Activated naive CD8-positive, alpha-beta T cell treated with anti-CD3 and anti-CD28 coated beads, Interleukin-2, amount 50 U/mL, for 24 hours (primary cell): ENCODE measurements at regions not wholly inside any gene's neighbourhood (a gene's known extent, or its start where the extent isn't known, plus 50 kb on each side); places are given as distances from the start of the nearest gene placed in this dataset.

ENCODE experiments used
- ATAC-seq: fragments of 150-1000 bp; cut with Tn5 transposase; one replicate; pipeline ENCODE4 v1.10.0; 2021
- DNase-seq: peaks from one replicate; pipeline ENCODE4 v3.0.0; 2021
- H3K27ac Mint-ChIP-seq: one replicate; pipeline ENCODE4 v1.8.0; 2021; ENCODE audit warnings: mild to moderate bottlenecking, mixed read lengths
- H3K27me3 Mint-ChIP-seq: one replicate; pipeline ENCODE4 v1.8.0; 2021; ENCODE audit warnings: mixed read lengths
- H3K36me3 Mint-ChIP-seq: one replicate; pipeline ENCODE4 v1.8.0; 2021; ENCODE audit warnings: low read depth, mixed read lengths
- H3K4me1 Mint-ChIP-seq: one replicate; pipeline ENCODE4 v1.8.0; 2021; ENCODE audit warnings: mixed read lengths
- H3K4me3 Mint-ChIP-seq: one replicate; pipeline ENCODE4 v1.8.0; 2021; ENCODE audit warnings: mild to moderate bottlenecking, moderate library complexity, mixed read lengths
- H3K9me3 Mint-ChIP-seq: one replicate; pipeline ENCODE4 v1.8.0; 2021; ENCODE audit warnings: mixed read lengths

- Mint-ChIP-seq H3K4me3 (no peak overlapping the region), H3K36me3 (no peaks in the 10 kb centered on the region), H3K9me3 (peaks cover 5% of the 10 kb centered on the region), H3K27ac (no peak overlapping the region), H3K27me3 (no peaks in the 10 kb centered on the region), H3K4me1 (no peaks in the 10 kb centered on the region)
- ATAC-seq (no peak), DNase-seq (no peak)
Measured at GRCh38 chr13:73283636-73284035, 224.8 kb downstream of the KLF5 start.

DNA sequence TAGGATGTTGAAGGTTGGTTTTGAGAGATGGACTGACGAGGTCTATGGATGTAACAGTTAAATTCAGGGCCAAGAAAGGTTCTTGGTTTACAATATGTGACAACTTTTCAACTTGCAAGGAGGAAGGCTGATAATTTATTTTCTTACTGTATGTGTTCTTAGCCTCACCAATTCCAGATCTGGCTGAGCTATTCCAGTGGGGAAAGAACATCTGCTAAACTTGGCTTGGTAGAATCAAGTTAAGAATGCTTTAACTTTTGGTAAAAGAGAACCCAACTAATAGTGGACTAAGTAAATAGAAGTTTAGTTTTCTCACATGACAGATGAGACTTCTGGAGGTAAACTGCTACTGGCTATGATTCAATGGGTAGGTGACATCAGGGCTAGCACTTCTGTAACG lies 222.9 kb downstream of the KLF5 start:
- DNase-seq (no peak), ATAC-seq (no peak)
- no peaks in the 10 kb centered on the region for H3K36me3 Mint-ChIP-seq
- no peaks in the 10 kb centered on the region for H3K4me1 Mint-ChIP-seq
- H3K4me3 Mint-ChIP-seq: no peak overlapping the region
- no peak overlapping the region for H3K27ac Mint-ChIP-seq
- H3K9me3 Mint-ChIP-seq: peaks cover 5% of the 10 kb centered on the region
- no peaks in the 10 kb centered on the region for H3K27me3 Mint-ChIP-seq

- Mint-ChIP-seq H3K27me3 (no peaks in the 10 kb centered on the region), H3K36me3 (no peaks in the 10 kb centered on the region), H3K27ac (no peak overlapping the region), H3K4me1 (peaks cover 5% of the 10 kb centered on the region), H3K9me3 (peaks cover 5% of the 10 kb centered on the region), H3K4me3 (no peak overlapping the region)
- ATAC-seq (no peak), DNase-seq (no peak)
Measured at GRCh38 chr13:73278186-73278585, 219.4 kb downstream of the KLF5 start.

GRCh38 chr13:73275163-73275562 lies 216.4 kb downstream of the KLF5 start:
- Mint-ChIP-seq H3K9me3 (peaks cover 5% of the 10 kb centered on the region), H3K27me3 (no peaks in the 10 kb centered on the region), H3K36me3 (peaks cover under 1% of the 10 kb centered on the region), H3K4me3 (no peak overlapping the region), H3K27ac (no peak overlapping the region), H3K4me1 (peaks cover 5% of the 10 kb centered on the region)
- no peak for DNase-seq
- peak; percentile 52 for ATAC-seq

- no peak overlapping the region for H3K27ac Mint-ChIP-seq
- H3K9me3 Mint-ChIP-seq: peaks cover 6% of the 10 kb centered on the region
- DNase-seq (no peak), ATAC-seq (no peak)
- peaks cover 5% of the 10 kb centered on the region for H3K4me1 Mint-ChIP-seq
- H3K27me3 Mint-ChIP-seq: no peaks in the 10 kb centered on the region
- H3K4me3 Mint-ChIP-seq: no peak overlapping the region
- peaks cover 2% of the 10 kb centered on the region for H3K36me3 Mint-ChIP-seq
Measured at GRCh38 chr13:73274147-73274546, 215.3 kb downstream of the KLF5 start.

DNA sequence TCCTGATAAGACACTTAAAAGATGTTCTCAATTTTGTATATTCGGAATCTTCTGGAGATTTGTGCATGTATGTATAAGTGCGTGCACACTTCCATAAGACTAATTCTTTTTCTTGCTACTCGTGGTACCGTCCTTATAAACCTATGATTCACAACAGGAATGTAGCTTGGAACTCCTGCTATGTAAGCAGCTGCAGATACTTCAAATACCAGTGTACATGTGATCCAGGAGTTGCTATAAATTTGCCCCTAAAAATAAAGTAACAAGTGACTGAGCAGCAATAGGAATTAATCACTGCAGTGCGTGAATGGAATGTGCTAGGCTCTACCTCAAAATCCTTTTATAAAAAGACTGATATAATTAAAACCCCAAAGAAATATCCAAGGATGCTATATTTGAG lies 214.9 kb downstream of the KLF5 start:
- Mint-ChIP-seq H3K9me3 (peaks cover 6% of the 10 kb centered on the region), H3K27ac (no peak overlapping the region), H3K36me3 (peaks cover 2% of the 10 kb centered on the region), H3K4me1 (peaks cover 5% of the 10 kb centered on the region), H3K4me3 (no peak overlapping the region), H3K27me3 (no peaks in the 10 kb centered on the region)
- DNase-seq (no peak), ATAC-seq (no peak)

DNA sequence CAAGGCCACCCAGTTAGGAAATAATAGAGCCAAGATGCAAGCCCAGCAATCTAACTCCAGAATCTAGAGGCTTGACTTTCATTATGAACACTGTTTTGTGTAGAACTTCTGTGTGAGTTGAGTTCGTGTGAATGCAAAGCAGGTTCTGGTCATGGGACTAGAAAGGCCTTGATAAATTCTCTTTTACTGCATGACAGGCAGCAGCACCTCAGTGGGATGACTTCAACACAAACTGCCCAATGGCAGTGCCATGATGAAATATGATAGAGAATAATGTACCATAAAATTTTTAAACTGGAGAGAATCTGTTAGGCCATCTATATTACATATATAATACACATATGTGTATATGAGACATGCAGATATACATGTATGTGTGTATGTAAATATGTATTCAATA lies 214.5 kb downstream of the KLF5 start:
- Mint-ChIP-seq H3K4me3 (no peak overlapping the region), H3K4me1 (peaks cover 5% of the 10 kb centered on the region), H3K27me3 (no peaks in the 10 kb centered on the region), H3K27ac (no peak overlapping the region), H3K36me3 (peaks cover 2% of the 10 kb centered on the region), H3K9me3 (peaks cover 8% of the 10 kb centered on the region)
- DNase-seq (no peak), ATAC-seq (no peak)

GRCh38 chr13:73272831-73273230 lies 214.0 kb downstream of the KLF5 start:
- ATAC-seq: no peak
- H3K36me3 Mint-ChIP-seq: peaks cover 2% of the 10 kb centered on the region
- H3K4me1 Mint-ChIP-seq: peaks cover 5% of the 10 kb centered on the region
- no peak overlapping the region for H3K27ac Mint-ChIP-seq
- no peaks in the 10 kb centered on the region for H3K27me3 Mint-ChIP-seq
- H3K4me3 Mint-ChIP-seq: no peak overlapping the region
- peaks cover 8% of the 10 kb centered on the region for H3K9me3 Mint-ChIP-seq
- DNase-seq: no peak

- H3K4me3 Mint-ChIP-seq: no peak overlapping the region
Measured at GRCh38 chr13:73268306-73268705, 209.5 kb downstream of the KLF5 start.

DNA sequence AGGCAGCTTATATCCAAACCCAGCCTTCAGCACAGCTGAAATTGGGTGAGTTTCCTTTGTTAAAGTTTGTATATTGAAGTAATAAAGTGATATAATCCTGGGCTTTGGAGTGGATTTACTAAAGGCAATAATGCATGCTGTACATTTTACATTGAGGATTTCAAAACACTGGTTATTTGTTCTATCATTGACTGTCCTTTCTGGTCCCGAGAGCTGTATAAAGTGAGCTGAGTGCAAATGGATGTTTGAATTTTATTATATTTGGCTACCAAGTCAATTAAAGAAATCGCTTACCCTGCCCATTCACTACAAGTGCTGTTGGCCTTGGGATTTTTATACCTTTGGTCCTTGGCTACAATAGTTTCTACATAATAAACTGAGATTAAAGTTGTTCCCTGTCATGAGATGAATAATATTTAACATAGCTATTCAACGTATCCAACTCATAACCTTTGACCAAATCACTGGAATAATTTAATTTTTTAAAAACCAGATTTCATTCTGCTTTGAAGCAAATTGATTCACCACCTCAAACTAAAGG lies 207.9 kb downstream of the KLF5 start:
- no peak overlapping the region for H3K27ac Mint-ChIP-seq
- peaks cover 2% of the 10 kb centered on the region for H3K36me3 Mint-ChIP-seq
- no peaks in the 10 kb centered on the region for H3K4me1 Mint-ChIP-seq
- no peak overlapping the region for H3K4me3 Mint-ChIP-seq
- no peak for ATAC-seq
- no peaks in the 10 kb centered on the region for H3K27me3 Mint-ChIP-seq
- DNase-seq: no peak
- H3K9me3 Mint-ChIP-seq: peaks cover 8% of the 10 kb centered on the region

More at GRCh38 chr13:73268306-73268705, 209.5 kb downstream of the KLF5 start:
- Mint-ChIP-seq H3K9me3 (peaks cover 8% of the 10 kb centered on the region), H3K36me3 (peaks cover 2% of the 10 kb centered on the region), H3K4me1 (no peaks in the 10 kb centered on the region), H3K27ac (no peak overlapping the region), H3K27me3 (no peaks in the 10 kb centered on the region)
- no peak for DNase-seq
- no peak for ATAC-seq

DNA sequence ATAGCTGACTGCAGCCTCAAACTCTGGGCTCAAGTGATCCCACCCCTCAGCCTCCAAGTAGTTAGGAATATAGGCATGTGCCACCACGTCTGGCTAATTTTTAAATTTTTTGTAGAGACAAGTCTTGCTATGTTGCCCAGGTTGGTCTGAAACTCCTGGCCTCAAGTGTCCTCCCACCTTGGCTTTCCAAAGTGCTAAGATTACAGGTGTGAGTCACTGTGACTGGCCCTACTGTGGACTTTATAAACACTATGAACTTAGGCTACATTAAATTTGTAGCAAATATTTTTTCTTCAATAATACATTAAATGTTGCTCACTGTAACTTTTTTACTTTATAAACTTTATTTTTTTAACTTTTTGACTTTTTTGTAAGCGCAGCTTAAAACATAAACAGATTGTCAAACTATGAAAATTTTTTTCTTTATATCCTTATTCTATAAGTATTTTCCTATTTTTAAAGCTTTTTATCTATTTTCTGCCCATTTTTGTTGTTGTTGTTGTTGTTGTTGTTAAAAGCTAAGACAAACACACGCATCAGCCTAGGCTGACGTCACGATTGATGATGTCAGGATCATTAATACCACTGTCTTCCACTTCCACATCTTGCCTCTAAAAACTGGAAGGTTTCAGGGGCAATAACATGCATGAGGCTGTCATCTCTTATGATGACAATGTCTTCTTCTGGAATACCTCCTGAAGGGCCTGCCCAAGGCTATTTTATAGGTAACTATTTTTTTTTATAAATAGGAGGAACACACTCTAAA lies 204.2 kb downstream of the KLF5 start:
- DNase-seq (no peak), ATAC-seq (no peak)
- Mint-ChIP-seq H3K36me3 (no peaks in the 10 kb centered on the region), H3K4me1 (no peaks in the 10 kb centered on the region), H3K4me3 (no peak overlapping the region), H3K9me3 (no peaks in the 10 kb centered on the region), H3K27me3 (no peaks in the 10 kb centered on the region), H3K27ac (no peak overlapping the region)

DNA sequence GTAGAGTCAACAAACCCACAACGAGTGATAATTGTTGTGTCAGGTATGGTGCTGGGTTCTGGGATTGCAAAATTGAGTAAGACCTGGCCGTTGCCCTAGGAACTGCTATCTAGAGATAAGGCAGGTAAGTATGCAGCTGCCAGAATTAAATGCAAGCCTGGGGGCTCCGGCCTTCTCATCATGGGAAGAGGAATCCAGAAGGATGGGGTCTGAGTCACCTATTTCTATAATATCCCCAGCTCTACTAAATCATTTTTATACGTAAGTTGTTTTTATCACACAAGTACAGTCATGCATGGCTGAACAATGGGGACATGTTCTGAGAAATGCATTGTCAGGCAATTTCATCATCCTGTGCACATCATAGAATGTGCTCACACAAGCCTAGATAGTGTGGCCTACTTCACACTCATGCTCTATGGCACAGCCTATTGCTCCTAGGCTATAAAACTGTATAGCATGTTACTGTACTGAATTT lies 203.0 kb downstream of the KLF5 start:
- Mint-ChIP-seq H3K27ac (no peak overlapping the region), H3K36me3 (no peaks in the 10 kb centered on the region), H3K27me3 (no peaks in the 10 kb centered on the region), H3K4me3 (no peak overlapping the region), H3K9me3 (no peaks in the 10 kb centered on the region), H3K4me1 (no peaks in the 10 kb centered on the region)
- ATAC-seq (no peak), DNase-seq (no peak)

DNA sequence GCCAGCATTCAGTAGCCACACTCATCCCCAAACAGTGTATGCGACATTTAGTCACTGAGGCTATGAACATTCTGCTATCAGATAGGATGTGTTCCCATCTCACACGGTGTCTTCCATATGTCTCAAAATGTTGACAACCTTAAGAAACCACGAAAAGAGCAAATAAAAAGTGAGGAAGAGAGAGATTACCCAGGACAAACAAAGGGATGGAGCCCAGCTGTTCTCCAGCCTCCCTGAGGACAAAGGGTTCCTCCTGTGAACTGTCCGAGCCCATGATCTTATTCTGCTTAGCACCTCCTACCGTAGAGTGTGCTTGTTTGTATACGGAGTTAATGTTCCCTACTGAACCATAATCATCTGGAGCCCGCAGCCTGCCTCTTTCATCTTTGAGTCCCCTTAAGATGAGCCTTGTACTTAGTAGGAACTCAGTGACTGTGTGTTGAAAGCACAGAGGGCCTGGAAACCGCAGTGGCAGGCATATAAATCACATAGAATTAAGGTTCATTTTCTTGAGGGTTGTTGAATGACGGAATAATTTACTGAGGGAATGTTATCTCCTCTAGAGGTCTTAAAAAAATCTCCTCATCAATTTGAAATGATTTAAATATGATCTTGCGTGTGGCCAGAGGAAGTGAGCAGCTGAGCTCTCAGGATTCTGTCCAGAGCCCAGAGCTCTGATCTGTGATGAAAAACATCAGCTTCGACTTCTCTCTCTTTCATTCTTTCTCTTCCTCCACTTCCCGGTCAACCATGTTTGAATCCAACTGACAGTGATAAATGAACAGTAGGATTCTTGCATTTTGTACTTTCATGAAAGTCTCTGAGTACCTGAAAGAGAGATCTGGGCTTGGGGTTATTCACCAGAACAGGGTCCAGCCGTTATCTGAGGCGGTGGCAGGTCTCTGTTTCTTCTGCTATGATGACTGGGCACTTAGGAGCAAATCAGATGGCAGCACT lies 200.5 kb downstream of the KLF5 start:
- Mint-ChIP-seq H3K4me3 (no peak overlapping the region), H3K36me3 (no peaks in the 10 kb centered on the region), H3K9me3 (no peaks in the 10 kb centered on the region), H3K27me3 (no peaks in the 10 kb centered on the region), H3K4me1 (no peaks in the 10 kb centered on the region), H3K27ac (no peak overlapping the region)
- ATAC-seq (no peak), DNase-seq (no peak)

GRCh38 chr13:73258406-73258805 lies 199.6 kb downstream of the KLF5 start:
- DNase-seq (no peak), ATAC-seq (no peak)
- Mint-ChIP-seq H3K27ac (no peak overlapping the region), H3K9me3 (no peaks in the 10 kb centered on the region), H3K4me1 (no peaks in the 10 kb centered on the region), H3K4me3 (no peak overlapping the region), H3K27me3 (no peaks in the 10 kb centered on the region), H3K36me3 (no peaks in the 10 kb centered on the region)

GRCh38 chr13:73254827-73255226 lies 196.0 kb downstream of the KLF5 start:
- H3K9me3 Mint-ChIP-seq: no peaks in the 10 kb centered on the region
- H3K36me3 Mint-ChIP-seq: no peaks in the 10 kb centered on the region
- no peak overlapping the region for H3K27ac Mint-ChIP-seq
- DNase-seq (no peak), ATAC-seq (no peak)
- no peaks in the 10 kb centered on the region for H3K27me3 Mint-ChIP-seq
- no peaks in the 10 kb centered on the region for H3K4me1 Mint-ChIP-seq
- H3K4me3 Mint-ChIP-seq: no peak overlapping the region
